Amniotic stem cell (primary cell): ENCODE measurements at regions not wholly inside any gene's neighbourhood (a gene's known extent, or its start where the extent isn't known, plus 50 kb on each side); places are given as distances from the start of the nearest gene placed in this dataset.

ENCODE experiments used
- DNase-seq: peaks from one replicate; lab custom pipeline; 2025; lab: John Stamatoyannopoulos, UW

DNA sequence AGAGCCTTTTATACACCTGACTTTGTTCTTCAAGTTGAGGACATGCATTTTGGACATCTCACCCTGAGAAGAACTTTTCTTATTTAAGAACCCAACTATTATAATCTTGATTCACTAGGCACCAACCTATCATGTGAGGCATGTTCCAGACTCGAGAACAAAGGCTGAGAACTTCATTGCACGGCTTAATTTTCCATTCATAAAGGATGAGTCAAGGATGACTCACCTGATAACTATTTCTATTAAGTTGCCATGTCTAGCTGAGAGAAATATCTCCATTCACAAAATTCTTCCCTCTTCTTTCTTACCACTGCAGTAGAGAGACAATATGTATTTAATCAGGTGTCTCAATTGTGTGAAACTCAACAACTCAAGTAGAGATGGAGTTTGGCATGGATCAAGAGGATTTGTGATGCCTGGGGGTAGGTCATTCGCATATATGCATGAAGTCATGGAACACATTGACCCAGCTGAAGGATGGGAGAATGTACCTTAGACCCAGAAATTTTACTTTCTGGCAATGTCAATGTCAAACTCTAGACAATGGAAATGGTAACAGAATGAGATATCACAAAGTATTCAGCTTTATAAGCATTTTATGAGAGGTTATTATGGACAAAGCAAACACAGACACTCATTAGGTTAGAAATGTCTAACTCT, 173.2 kb upstream of the PRNP start:
- DNase-seq: peak; percentile 39

DNA sequence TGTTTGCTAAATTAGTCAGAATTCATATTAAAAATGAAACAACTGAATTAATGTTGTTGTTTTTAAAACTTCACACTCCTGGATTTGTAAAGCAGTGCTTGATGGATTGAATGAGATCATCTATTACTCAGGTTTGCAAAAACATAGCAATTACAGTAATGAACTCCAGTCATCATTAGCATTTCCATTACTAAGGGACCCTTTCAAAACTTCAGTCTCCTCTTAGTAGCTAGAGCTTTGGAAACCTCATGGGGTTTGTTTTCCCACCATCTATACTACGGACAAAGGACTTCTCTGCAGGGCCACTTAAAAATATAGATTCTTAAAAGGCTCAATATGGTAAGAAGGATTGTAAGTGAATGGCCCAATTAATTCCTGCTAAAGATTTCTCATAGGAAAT, 174.5 kb upstream of the PRNP start:
- DNase-seq: no peak

DNA sequence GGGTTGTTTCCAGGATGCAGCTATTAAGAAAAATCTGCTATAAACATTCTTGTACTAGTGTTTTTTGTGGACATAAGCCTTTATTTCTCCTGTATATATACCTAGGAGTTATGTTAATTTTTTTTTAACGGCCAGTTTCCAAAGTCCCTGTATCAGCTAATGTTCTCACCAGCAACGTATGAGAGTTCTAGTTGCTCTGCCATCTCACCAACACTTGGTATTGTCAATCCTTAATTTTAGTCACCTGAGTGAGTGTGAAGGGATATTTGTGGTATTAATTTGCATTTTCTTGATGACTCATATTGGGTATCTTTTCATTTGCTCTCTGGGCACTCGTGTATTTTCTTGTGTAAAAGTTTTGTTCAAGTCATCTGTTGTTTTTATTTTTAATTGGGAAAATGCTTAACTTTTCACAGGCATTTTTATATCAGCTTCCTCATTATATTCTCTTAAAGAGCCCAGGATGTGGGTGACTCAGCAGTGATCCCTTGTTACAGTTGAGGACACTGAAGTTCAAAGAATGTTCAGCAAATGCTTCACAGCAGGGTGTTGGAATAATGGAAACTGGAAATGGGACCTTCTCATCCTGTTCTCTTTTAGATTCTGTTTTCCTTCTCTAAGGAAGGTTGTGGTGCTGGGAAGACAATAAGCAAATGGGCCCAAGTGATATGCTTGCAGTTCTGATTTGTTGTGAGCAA, 176.3 kb upstream of the PRNP start:
- DNase-seq: no peak

DNA sequence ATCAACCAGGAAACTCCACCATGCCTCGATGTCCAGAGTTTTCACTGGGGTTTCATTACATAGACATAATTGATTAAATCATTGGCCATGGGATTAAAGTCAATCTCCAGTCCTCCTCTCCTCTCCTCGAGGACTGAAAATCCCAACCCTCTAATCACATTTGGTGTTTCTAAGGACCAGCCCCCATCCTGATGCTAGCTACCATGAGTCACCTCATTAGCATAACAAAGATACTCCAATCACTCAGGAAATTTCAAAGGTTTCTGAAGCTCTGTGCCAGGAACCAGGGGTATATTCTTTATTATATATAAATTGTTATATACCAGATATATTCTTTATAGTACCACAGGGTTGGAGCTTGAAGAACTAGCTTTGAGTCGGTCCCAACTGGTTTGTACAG, 177.5 kb upstream of the PRNP start:
- no peak for DNase-seq

DNA sequence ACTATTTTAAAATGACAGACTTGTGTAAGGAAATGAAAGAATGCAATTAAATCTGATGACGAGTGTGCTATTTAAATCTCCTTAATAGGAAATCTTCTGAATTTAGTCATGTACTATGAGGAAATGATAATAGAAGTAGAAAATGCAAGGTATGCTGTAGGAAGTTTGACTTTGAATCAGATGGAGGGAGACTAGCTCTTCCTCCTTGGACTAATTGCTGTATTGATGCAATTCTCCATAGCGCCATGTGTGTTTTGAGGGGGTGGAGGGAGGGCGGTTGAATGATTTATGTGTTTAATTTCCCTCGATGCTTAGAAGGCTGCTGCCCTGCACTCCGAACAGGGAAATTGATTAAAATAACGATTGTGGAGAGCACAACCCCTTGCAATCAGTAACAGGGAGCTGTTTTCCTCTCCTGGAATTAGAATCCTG, 179.0 kb upstream of the PRNP start:
- DNase-seq: peak; percentile 35

DNA sequence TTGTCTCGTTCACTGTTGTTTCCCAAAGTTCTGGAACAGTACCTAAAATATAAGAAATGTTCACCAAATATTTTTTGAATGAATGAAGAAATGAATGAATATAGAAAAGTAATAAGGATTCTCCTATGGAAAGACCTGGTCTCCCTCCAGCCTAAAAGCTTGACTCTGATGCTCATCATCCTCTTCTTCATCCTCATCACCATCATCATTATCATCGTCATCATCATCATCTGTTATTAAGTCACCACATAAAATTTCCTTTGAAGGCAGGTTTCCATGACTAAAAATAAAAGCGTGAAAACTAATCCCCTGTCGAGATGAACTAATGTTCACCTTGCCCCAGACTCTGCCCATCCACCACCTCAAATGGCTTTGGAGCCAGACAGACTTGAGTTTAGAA, 181.4 kb upstream of the PRNP start:
- no peak for DNase-seq

DNA sequence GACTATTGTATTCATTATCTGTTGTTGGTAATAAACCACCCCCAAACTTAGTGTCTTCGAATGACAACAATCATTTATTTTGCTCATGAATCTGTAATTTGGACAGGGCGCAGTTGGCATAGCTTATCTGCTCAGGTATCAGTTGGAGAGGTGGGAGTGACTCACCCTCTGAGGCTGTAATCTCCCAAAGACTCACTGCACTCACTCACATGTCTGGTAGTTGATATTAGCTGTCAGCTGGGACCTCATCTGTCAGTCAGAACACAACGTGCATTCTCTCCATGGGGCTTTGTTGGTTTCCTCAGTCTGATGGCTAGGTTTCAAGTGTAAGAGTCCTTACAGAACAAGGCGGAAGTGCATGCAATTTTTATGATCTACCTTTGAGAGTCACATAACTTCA, 183.5 kb upstream of the PRNP start:
- DNase-seq: no peak

DNA sequence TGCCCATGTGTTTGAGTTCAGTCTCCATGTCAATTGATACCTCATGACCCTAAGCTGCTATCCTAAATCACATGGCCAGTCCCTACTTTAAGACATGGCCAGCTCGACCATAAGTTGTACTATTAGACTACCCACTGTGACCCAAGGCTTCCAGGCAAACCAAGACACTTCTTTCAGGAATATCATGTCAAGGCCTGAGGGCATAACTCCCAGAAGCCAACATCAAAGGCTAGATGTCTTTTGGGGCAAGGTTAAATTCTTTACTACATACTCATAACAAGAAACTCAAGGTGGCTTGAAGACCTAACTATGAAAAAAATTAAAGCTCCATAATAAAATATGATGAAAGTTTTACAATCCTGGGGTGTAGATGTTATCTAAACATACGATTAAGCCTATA, 192.9 kb upstream of the PRNP start:
- no peak for DNase-seq

DNA sequence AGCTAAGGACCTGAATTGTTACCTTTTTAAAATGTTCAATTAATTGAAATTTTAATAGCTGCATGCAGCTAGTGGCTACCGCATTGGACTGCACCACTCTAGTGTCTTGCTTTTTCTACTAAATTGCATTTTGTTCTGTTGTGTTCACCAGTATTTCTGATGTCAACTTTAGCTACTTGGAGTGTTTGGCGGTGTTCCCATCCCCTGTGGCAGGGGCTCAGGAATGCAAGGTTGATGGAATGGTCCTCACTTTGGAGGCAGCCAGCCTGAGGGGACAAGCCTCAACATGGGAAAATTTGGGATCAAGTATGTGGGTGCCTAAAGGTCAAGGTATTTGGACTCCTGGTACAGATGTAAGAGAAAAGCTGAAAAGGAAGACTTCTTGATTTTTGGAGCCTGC, 194.6 kb upstream of the PRNP start:
- no peak for DNase-seq

DNA sequence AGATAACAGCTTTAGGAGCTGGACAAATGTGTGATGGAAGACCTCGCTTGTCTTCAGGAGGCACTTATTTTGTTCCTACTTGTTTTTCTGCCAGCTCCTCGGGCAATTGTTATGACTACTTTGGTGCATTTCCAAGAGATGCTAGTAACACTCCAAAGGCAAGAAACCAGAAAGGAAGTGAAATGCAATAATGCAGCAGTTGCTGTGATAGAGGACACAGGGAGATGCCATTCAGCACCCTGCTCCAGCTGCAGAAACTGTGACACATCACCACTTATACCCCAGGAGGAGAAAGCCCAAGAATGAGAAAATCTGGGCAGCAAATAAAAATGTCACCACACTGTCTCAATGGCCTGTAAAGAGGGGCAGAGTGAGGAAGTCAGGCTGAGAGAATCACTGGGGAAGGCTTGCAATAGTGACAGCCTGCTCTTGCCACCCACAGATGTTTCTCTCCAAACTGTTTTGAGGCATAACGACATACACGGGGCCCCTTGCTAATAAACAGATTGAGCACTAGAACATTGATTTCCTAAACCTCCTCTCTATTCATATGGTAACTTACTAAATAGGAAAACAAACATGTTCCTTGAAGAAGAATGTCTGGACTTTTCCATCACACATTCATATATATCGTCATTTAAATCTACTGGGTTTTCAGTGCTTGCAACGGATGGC, 195.5 kb upstream of the PRNP start:
- DNase-seq: no peak

DNA sequence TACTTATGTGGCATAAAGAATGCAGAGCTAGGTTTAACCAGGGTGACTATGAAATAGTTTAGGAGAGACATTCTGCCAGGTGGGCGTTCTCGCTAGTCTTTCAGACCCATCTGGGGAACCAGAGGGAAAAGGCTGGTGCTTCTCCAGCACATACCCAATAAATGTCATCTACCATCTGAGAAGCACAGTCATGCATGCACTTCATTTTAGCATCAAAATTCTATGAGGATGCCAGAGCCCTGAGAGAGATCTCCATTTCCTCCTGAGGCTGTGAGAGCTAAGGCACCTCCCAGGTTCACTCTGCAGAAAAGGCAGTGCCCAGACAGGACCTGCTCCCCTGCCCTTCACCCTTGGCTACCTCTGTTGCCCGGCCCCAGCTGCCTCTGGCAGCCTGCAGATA, 196.2 kb upstream of the PRNP start:
- DNase-seq: no peak

DNA sequence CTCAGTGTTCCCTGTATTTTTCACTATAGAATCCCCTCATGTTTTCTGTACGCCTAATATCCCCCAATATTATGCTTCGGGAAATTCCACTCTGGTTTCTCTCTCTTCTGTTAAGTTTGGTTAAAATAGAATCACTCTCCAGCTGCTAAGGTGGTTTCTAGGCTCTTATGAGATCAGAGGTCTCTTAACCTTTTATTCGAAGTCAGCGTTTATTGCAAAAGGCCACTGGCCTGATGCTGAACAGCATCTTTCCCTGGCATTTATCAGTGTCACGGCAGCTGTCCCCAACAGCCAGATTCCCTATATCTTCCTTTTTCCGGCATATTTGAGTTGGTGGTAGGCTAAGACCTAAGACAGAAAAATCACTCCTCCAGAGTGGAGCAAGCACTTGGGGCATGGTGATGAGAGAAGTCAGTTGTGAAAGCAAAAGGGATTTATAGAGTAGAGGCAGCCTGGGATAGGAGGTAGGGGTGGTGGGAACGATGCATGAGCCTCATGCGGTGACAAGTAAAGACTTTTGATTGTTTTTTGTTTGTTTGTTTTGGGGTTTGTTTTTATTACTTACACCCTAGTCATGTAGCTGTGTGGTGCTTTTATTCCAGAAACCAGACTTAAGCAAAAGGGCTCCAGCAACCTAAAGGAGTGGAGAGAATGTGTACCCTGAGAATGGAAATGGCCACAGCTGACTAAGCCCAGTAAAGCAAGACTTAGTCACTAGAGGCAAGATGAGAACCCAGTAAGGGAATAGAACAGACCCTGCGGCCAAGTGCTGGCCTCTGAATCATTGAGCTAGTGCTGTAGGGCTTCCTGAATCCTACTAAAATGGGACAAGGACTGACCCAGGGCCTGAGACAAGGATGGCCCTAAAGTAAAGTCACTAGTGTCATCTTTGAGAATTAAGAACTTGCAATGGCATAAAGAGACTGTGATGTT, 197.6 kb upstream of the PRNP start:
- DNase-seq: peak; percentile 32

DNA sequence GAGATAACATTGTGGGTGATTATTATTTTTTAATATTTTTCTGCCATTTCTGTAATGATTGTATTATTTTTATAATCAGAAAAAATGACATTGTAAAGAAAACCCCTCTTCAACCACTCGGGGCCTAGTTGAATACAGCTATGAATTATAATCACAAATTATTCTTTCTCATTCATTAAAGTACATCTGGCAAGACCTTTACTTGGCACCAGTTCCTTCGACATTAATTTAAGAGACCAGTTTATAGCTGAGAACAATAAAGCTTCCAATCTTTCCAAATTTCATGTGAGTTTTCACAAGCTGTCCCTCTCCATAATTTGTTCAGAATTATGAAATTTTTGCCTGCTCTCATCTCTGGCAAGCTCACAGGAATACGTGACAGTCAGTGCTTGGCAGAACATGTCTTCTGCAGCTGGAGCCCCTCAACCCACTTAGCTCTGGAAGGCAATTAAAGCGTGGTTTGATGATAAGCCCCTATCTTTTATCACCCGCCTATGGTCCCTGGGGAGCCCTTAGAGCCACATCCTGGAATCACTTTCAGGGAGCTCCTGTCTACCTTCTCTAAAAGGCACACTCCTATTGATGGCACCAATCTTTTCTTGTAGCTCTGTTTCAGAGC, 201.8 kb upstream of the PRNP start:
- no peak for DNase-seq

DNA sequence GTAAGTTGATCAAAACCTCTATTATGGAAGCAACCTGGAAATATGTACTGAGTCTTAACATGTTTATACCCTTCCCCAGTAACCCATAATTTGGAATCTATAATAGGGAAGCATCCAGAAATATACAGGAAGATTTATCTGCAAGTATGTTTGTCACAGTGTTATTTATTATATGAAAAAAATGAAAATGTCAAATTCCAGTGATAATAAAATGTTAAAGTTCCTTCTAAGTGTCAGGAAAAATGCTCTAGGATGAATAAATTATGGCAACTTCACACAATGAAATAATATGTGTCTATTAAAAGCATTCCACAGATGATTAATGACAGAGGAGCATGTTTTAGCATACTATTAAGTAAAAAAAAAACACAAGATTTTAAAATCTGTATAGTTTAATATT, 202.3 kb upstream of the PRNP start:
- no peak for DNase-seq

DNA sequence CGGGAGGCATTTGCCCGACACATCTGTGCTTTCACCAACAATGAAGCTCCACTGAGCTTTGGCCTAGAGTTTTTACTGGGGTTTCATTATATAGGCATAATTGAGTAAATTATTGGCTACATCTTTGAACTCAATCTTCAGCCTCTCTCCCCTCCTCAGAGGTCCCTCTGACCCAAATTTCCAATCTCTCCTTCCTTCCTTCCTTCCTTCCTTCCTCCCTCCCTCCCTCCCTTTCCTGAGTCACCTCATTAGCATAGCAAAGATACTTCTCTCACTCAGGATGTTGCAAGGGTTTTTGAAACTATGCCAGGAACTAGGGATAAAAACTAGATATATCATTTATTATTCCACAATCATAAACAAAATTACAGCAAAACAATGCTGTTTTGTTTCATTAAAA, 202.8 kb upstream of the PRNP start:
- peak; percentile 18 for DNase-seq

DNA sequence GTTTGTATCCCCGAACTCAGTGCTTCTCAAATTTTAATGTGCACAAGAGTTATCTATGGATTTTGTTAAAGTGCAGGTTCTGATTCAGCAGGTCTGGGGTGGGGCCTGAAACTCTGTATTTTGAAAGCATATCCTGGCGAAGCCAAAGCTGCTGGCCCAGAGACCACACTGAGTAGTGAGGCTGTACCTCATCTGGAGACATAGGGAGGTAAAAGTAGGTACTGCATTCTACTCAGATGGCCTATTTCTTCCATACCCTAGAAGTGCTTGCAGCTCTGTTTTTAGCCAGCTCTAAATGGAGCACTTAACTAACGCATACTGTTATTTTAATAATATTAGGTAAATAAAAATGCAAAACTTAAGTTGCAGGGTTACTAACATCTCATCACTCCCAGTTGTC, 206.2 kb upstream of the PRNP start:
- DNase-seq: no peak

DNA sequence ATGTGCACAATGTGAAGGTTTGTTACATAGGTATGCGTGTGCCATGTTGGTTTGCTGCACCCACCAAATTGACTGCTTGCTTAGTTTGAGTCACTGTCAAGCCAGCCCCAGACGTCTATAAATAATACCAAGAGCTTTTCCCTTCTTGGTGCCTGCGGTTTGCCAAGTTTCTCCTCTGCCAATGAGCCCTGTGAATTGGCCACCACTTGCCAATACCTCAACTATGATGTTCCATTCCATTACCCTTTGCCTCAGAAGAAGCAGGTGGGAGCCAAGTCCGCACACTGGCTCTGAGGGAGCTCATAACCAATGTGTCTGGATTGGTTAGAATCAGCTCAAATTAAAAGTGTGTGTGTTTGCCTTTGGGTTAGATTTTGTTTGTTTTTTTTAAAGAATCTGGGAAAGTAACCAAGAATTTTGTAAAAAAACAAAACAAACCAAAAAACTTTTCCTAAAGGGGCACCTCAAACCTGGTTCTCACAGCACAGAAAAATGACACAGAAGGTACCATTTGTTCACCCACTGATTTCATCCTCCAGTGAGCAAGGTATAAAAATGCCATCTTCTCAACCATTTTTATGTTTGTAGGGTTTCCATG, 209.3 kb upstream of the PRNP start:
- DNase-seq: no peak

DNA sequence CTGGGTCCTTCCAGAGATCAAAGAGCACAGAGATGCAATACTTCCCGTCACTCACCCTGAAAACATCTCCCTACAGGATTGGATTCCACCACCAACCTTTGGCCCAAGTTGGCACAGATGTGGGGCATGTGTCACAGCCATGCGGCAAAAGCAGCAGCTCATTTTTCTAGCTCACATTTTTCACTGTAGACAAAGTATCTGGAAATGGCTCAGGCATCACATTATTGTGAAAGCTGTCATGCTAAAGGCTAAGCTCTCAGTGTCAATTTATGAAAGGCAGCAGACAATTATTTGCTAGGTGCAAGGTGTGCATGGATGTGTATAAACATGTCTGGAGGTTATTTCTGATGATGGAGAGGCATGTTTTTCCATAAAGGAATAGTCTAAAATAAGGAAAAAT, 213.3 kb upstream of the PRNP start:
- no peak for DNase-seq

DNA sequence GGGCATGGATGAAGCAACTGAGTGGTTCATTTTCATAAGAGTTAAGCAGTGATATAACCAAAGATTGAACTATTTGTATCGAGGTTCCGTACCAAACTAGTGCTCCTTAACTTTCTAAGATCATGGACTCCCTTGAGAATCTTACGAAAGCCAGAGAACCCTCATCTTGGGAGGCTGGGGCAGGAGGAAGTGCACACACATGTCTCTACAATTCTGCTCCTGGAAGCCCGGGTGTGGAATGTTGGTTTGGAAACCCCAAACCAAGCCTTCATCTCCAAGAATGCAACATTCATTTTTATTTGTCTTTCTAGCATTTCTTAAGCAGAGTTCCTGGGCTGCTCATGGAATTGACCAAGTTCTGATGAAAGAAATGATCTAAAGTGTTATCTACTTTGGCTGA, 215.0 kb upstream of the PRNP start:
- no peak for DNase-seq

DNA sequence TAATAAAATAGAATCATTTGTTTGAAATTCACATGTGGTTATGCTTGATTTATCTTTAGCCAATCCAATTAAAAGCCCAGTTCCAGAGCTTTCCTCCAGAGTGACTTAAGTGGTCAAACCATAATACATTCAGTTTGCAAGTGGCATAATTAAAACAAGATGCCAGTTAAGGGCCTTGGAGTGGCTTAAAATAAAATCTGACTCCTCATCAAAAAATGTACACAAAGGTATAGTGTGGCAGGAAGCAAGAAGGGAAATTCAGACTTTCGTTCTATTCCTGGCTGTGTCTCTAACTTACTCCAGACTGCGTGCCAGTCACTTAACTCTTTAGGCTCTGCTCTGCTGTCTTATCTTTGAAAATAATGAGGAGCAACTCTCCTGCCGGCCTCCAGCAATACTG, 215.9 kb upstream of the PRNP start:
- DNase-seq: peak; percentile 44

DNA sequence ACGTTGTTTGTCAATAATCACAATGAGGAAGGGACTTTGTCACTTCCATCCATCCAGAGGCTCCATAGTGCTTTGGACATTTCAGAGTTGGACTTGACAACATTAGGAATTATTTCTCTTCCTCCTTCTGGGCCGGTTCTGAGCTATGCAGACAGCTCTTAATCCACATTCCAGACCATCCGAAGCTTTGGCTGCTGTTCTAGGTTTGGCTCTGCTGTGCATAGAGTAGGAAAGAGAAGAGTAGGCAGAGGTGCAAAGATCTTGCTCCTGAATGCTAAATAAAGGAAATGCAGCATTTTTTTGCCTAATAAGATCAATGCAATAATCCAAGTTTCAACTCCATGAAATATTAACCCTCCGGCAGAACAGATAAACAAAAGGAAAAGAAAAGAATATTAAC, 216.3 kb upstream of the PRNP start:
- DNase-seq: no peak

DNA sequence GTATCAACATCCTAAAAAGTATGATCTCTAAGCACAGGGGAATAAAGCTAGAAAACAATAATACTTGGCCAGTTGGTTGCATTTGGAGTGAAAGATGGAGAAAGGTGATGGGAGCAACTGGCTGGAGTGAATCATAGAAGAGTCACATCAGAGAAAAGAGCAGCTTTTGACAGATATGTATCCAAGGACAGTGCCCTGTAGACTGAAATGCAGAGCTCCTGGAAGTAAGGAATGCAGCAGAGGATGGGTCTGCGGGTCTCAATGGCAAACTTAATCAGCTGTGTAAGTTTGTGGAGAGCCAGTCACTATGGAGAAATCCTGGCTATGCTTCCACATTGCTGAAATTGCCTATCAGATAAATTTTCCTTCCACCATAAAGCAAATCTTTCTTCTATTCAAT, 218.1 kb upstream of the PRNP start:
- DNase-seq: no peak
